Neural cell (in vitro differentiated cells): ENCODE measurements at regions not wholly inside any gene's neighbourhood (a gene's known extent, or its start where the extent isn't known, plus 50 kb on each side); places are given as distances from the start of the nearest gene placed in this dataset.

Source experiments
- H2AFZ ChIP-seq: fragments of 200-600, 300-800 bp; sonication (generic), shearing (Covaris generic); 2 replicates; pipeline ENCODE4 v1.6.0; 2014; ENCODE audit warnings: low read depth, mild to moderate bottlenecking, antibody characterized with exemption, low read length, moderate library complexity
- H3F3A ChIP-seq: fragments of 200-600 bp; shearing (Covaris generic); 2 replicates; pipeline ENCODE4 v1.6.1; 2016; ENCODE audit warnings: mild to moderate bottlenecking, moderate library complexity, mixed read lengths, antibody characterized with exemption, low read length; ENCODE audit not compliant: insufficient read depth, poor library complexity, severe bottlenecking
- H3K27ac ChIP-seq: fragments of 200-600, 300-800 bp; sonication (generic), shearing (Covaris generic); 2 replicates; pipeline ENCODE4 v1.5.1; 2014; ENCODE audit warnings: mild to moderate bottlenecking, low read length, moderate library complexity
- H3K27me3 ChIP-seq: fragments of 300-800, 200-600 bp; sonication (generic), shearing (Covaris generic); 2 replicates; pipeline ENCODE4 v1.6.0; 2014; ENCODE audit warnings: mild to moderate bottlenecking, low read depth, low read length, moderate library complexity; ENCODE audit not compliant: insufficient read depth
- H3K36me3 ChIP-seq: fragments of 300-800, 200-600 bp; sonication (generic), shearing (Covaris generic); 2 replicates; pipeline ENCODE4 v1.5.1; 2014; ENCODE audit warnings: mild to moderate bottlenecking, antibody characterized with exemption, low read length, moderate library complexity; ENCODE audit not compliant: insufficient read depth
- H3K4me2 ChIP-seq: fragments of 300-800, 200-600 bp; sonication (generic), shearing (Covaris generic); 2 replicates; pipeline ENCODE4 v1.6.0; 2014; ENCODE audit warnings: mild to moderate bottlenecking, low read length
- H3K4me3 ChIP-seq: fragments of 300-800, 200-600 bp; sonication (generic), shearing (Covaris generic); 2 replicates; pipeline ENCODE4 v1.5.1; 2014; ENCODE audit warnings: mild to moderate bottlenecking, low read length, moderate library complexity
- H3K79me2 ChIP-seq: fragments of 200-600 bp; shearing (Covaris generic); replicated peaks from 2 replicates; pipeline ENCODE4 v1.6.0; 2014; ENCODE audit warnings: mild to moderate bottlenecking, low read length, moderate library complexity; ENCODE audit not compliant: insufficient read depth
- H3K9ac ChIP-seq: fragments of 300-800, 200-600 bp; sonication (generic), shearing (Covaris generic); 2 replicates; pipeline ENCODE4 v1.6.1; 2016; ENCODE audit warnings: mild to moderate bottlenecking, low read length, mixed read lengths
- H3K9me2 ChIP-seq: fragments of 200-600 bp; shearing (Covaris generic); 2 replicates; pipeline ENCODE4 v1.6.1; 2016; ENCODE audit warnings: mild to moderate bottlenecking, low read length, mixed read lengths; ENCODE audit not compliant: insufficient read depth
- H3K9me3 ChIP-seq: fragments of 200-600, 300-800 bp; sonication (generic), shearing (Covaris generic); 2 replicates; pipeline ENCODE4 v1.6.1; 2016; ENCODE audit warnings: mild to moderate bottlenecking, mixed run types, low read length, moderate library complexity, mixed read lengths
- H4K20me1 ChIP-seq: fragments of 200-600 bp; shearing (Covaris generic); 2 replicates; pipeline ENCODE4 v1.6.1; 2016; ENCODE audit warnings: mild to moderate bottlenecking, mixed run types; ENCODE audit not compliant: insufficient read depth
- EP300 ChIP-seq: fragments of 450-650 bp; conservative IDR thresholded peaks from 2 replicates; pipeline ENCODE4 v1.6.1; 2014; ENCODE audit warnings: antibody characterized with exemption, mild to moderate bottlenecking, moderate library complexity; ENCODE audit not compliant: poor library complexity, severe bottlenecking
- EZH2 ChIP-seq: fragments of 200-600, 300-800 bp; shearing (Covaris generic), sonication (generic); IDR thresholded peaks from 2 replicates; pipeline ENCODE4 v1.6.1; 2014; ENCODE audit warnings: antibody characterized with exemption, low read length, borderline replicate concordance, mild to moderate bottlenecking; ENCODE audit not compliant: insufficient read depth, poor library complexity, severe bottlenecking
- MXI1 ChIP-seq: fragments of 450-650 bp; conservative IDR thresholded peaks from 2 replicates; pipeline ENCODE4 v1.6.1; 2014; ENCODE audit warnings: antibody characterized with exemption, mild to moderate bottlenecking; ENCODE audit not compliant: poor library complexity, severe bottlenecking
- POLR2AphosphoS5 ChIP-seq: IDR thresholded peaks from 2 replicates; pipeline ENCODE4 v1.6.1; 2012
- RAD21 ChIP-seq: fragments of 450-650 bp; conservative IDR thresholded peaks from 2 replicates; pipeline ENCODE4 v1.6.1; 2014; ENCODE audit warnings: antibody characterized with exemption, mild to moderate bottlenecking, moderate library complexity
- REST ChIP-seq: IDR thresholded peaks from 2 replicates; pipeline ENCODE4 v1.6.1; 2012; ENCODE audit warnings: borderline replicate concordance
- SMC3 ChIP-seq: fragments of 450-650 bp; conservative IDR thresholded peaks from 2 replicates; pipeline ENCODE4 v1.6.1; 2014; ENCODE audit warnings: antibody characterized with exemption, mild to moderate bottlenecking, moderate library complexity; ENCODE audit not compliant: poor library complexity
- TAF1 ChIP-seq: IDR thresholded peaks from 2 replicates; pipeline ENCODE4 v1.6.1; 2012; ENCODE audit warnings: low read depth
- TF ChIP-seq, protein P1 (sequence below): fragments of 450-650 bp; IDR thresholded peaks from 2 replicates; pipeline ENCODE4 v1.5.1; 2014; ENCODE audit warnings: antibody characterized with exemption, mild to moderate bottlenecking, moderate library complexity; ENCODE audit not compliant: poor library complexity, severe bottlenecking

DNA sequence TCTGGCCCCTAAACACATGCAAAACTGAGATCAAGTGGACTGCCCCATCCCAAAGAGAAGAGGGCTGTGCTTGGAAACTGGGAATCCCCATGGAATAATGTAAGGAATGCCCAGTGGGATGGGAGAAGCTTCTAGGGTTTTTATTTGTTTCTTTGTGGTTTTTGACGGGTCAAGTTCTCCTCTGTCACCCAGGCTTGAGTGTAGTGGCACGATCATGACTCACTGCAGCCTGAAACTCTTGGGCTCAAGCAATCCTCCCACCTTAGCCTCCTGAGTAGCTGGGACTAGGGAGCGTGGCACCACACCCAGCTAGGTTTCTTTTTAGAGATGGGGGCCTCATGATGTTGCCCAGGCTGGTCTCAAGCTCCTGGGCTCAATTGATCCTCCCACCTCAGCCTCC, 101.7 kb upstream of the ZSWIM2 start:
- Histone ChIP-seq H3K27ac (no peak overlapping the region), H4K20me1 (no peaks in the 10 kb centered on the region), H3K9me2 (no peaks in the 10 kb centered on the region), H3K9me3 (no peaks in the 10 kb centered on the region), H3K4me2 (no peak overlapping the region), H3K79me2 (no peaks in the 10 kb centered on the region), H3K27me3 (no peaks in the 10 kb centered on the region), H3F3A (no peaks in the 10 kb centered on the region), H3K9ac (no peak overlapping the region), H3K4me3 (no peak overlapping the region), H3K36me3 (no peaks in the 10 kb centered on the region), H2AFZ (no peak overlapping the region)
- TF ChIP-seq EP300: no peak
- TF ChIP-seq EZH2: no peak
- TF ChIP-seq POLR2AphosphoS5: no peak
- no peak for TF ChIP-seq MXI1
- no peak for TF ChIP-seq REST
- TF ChIP-seq TAF1: no peak
- no peak for TF ChIP-seq RAD21
- TF ChIP-seq, protein P1, sequence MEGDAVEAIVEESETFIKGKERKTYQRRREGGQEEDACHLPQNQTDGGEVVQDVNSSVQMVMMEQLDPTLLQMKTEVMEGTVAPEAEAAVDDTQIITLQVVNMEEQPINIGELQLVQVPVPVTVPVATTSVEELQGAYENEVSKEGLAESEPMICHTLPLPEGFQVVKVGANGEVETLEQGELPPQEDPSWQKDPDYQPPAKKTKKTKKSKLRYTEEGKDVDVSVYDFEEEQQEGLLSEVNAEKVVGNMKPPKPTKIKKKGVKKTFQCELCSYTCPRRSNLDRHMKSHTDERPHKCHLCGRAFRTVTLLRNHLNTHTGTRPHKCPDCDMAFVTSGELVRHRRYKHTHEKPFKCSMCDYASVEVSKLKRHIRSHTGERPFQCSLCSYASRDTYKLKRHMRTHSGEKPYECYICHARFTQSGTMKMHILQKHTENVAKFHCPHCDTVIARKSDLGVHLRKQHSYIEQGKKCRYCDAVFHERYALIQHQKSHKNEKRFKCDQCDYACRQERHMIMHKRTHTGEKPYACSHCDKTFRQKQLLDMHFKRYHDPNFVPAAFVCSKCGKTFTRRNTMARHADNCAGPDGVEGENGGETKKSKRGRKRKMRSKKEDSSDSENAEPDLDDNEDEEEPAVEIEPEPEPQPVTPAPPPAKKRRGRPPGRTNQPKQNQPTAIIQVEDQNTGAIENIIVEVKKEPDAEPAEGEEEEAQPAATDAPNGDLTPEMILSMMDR: no peak
- no peak for TF ChIP-seq SMC3

DNA sequence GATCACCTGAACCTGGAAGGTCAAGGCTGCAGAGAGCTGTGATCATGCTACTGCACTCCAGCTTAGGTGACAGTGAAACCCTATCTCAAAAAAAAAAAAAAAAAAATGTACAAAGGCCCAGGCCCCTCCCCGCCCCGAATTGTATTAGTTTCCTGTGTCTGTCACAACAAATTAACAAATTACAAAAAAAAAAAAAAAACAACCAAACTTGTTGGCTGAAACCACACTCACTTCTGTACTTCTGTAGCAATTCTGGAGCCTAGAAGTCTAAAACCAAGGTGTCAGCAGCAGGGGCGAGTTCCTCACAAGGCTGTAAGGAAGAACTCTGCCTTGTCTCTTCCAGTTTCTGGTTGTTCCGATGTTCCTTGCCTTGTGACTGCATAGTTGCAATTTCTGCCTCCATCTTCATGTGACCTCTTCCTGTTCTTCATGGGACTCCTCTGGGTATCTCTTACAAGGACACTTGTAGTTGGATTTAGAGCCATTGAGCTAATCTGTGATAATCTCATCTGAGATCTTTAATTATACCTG, 100.8 kb upstream of the ZSWIM2 start:
- no peak overlapping the region for H3K4me3 ChIP-seq
- no peaks in the 10 kb centered on the region for H3K9me3 ChIP-seq
- TF ChIP-seq TAF1: no peak
- H4K20me1 ChIP-seq: no peaks in the 10 kb centered on the region
- no peaks in the 10 kb centered on the region for H3K9me2 ChIP-seq
- no peaks in the 10 kb centered on the region for H3K36me3 ChIP-seq
- no peak overlapping the region for H3K9ac ChIP-seq
- no peak overlapping the region for H3K27ac ChIP-seq
- H3K4me2 ChIP-seq: no peak overlapping the region
- H2AFZ ChIP-seq: no peak overlapping the region
- no peaks in the 10 kb centered on the region for H3F3A ChIP-seq
- H3K27me3 ChIP-seq: no peaks in the 10 kb centered on the region
- H3K79me2 ChIP-seq: no peaks in the 10 kb centered on the region

- no peaks in the 10 kb centered on the region for H3K79me2 ChIP-seq
- TF ChIP-seq SMC3: no peak
- no peak for TF ChIP-seq POLR2AphosphoS5
- TF ChIP-seq TAF1: no peak
- H3K9me2 ChIP-seq: no peaks in the 10 kb centered on the region
- H2AFZ ChIP-seq: no peak overlapping the region
- H3K36me3 ChIP-seq: no peaks in the 10 kb centered on the region
- no peak overlapping the region for H3K4me2 ChIP-seq
- no peak overlapping the region for H3K27ac ChIP-seq
- H3K9ac ChIP-seq: no peak overlapping the region
- no peaks in the 10 kb centered on the region for H3K27me3 ChIP-seq
- no peaks in the 10 kb centered on the region for H3F3A ChIP-seq
- no peak overlapping the region for H3K4me3 ChIP-seq
- no peaks in the 10 kb centered on the region for H3K9me3 ChIP-seq
- no peaks in the 10 kb centered on the region for H4K20me1 ChIP-seq
Observed at GRCh38 chr2:186947516-186947915, 98.5 kb upstream of the ZSWIM2 start.
